IMR-90 (cell line): ENCODE measurements at regions not wholly inside any gene's neighbourhood (a gene's known extent, or its start where the extent isn't known, plus 50 kb on each side); places are given as distances from the start of the nearest gene placed in this dataset.

Experiments used
- ATAC-seq: fragments of 200-7000 bp; cut with Tn5 transposase; 2 replicates; pipeline ENCODE4 v1.9.1; 2020; ENCODE audit warnings: low read depth, mild to moderate bottlenecking, moderate library complexity
- BruUV-seq: library from RNA; stranded (reverse); fragments of 400-500 nt; replicated peaks from 2 replicates; lab custom pipeline; 2021; lab: Mats Ljungman, UMichigan
- CTCF ChIA-PET: fragments of 300-600 bp; formaldehyde crosslinking; extraction: SDS; loops from one replicate; lab custom pipeline; 2021; ENCODE audit warnings: antibody characterized with exemption; lab: Yijun Ruan, JAX
- POLR2A ChIA-PET: fragments of 300-600 bp; sonication (Branson Sonifier 250); formaldehyde crosslinking; loops from one replicate; lab custom pipeline; 2022; ENCODE audit warnings: antibody characterized with exemption; ENCODE audit not compliant: unreplicated experiment; lab: Charles Lee
- DNase-seq: peaks from one replicate; pipeline ENCODE4 v3.0.0; 2013
- H2AFZ ChIP-seq: replicated peaks from 2 replicates; pipeline ENCODE3; 2013; ENCODE audit warnings: low read length, mild to moderate bottlenecking; ENCODE audit not compliant: poor library complexity
- H2AK5ac ChIP-seq: 2 replicates; pipeline ENCODE4 v1.6.1; 2013; ENCODE audit warnings: low read depth, low read length, inconsistent platforms
- H2AK9ac ChIP-seq: replicated peaks from 2 replicates; pipeline ENCODE3; 2013; ENCODE audit warnings: mild to moderate bottlenecking, low read depth, low read length, moderate library complexity; ENCODE audit not compliant: poor library complexity
- H2BK120ac ChIP-seq: 2 replicates; pipeline ENCODE4 v1.6.1; 2013; ENCODE audit warnings: low read depth, low read length, inconsistent platforms
- H2BK15ac ChIP-seq: 3 replicates; pipeline ENCODE4 v1.6.1; 2013; ENCODE audit warnings: low read depth, low read length, inconsistent platforms
- H2BK20ac ChIP-seq: 2 replicates; pipeline ENCODE4 v1.6.1; 2013; ENCODE audit warnings: low read depth, mild to moderate bottlenecking, inconsistent platforms, low read length, moderate library complexity
- H2BK5ac ChIP-seq: 2 replicates; pipeline ENCODE4 v1.6.1; 2013; ENCODE audit warnings: mild to moderate bottlenecking, low read depth, low read length, inconsistent platforms; ENCODE audit not compliant: poor library complexity, severe bottlenecking
- H3K14ac ChIP-seq: replicated peaks from 2 replicates; pipeline ENCODE4 v1.6.1; 2013; ENCODE audit warnings: low read depth, low read length, inconsistent platforms
- H3K18ac ChIP-seq: 2 replicates; pipeline ENCODE4 v1.6.1; 2013; ENCODE audit warnings: low read depth, low read length, control low read depth
- H3K23ac ChIP-seq: 2 replicates; pipeline ENCODE4 v1.6.1; 2013; ENCODE audit warnings: low read depth, low read length, inconsistent platforms
- H3K27ac ChIP-seq: 2 replicates; pipeline ENCODE4 v1.5.1; 2013; ENCODE audit warnings: mild to moderate bottlenecking, control low read depth, low read length; ENCODE audit not compliant: insufficient read depth
- H3K27me3 ChIP-seq: 2 replicates; pipeline ENCODE4 v1.6.1; 2013; ENCODE audit warnings: low read length; ENCODE audit not compliant: control insufficient read depth, insufficient read depth
- H3K36me3 ChIP-seq: 2 replicates; pipeline ENCODE4 v1.6.1; 2013; ENCODE audit warnings: low read length, mixed read lengths; ENCODE audit not compliant: control insufficient read depth, insufficient read depth
- H3K4ac ChIP-seq: 2 replicates; pipeline ENCODE4 v1.6.1; 2013; ENCODE audit warnings: low read depth, low read length, inconsistent platforms
- H3K4me1 ChIP-seq: 2 replicates; pipeline ENCODE4 v1.6.1; 2013; ENCODE audit warnings: low read length, mixed read lengths; ENCODE audit not compliant: control insufficient read depth, insufficient read depth
- H3K4me2 ChIP-seq: 2 replicates; pipeline ENCODE4 v1.6.1; 2013; ENCODE audit warnings: low read depth, mild to moderate bottlenecking, control low read depth, low read length, moderate library complexity
- H3K4me3 ChIP-seq: 2 replicates; pipeline ENCODE4 v1.5.1; 2013; ENCODE audit warnings: low read depth, mild to moderate bottlenecking, control low read depth, low read length, moderate library complexity; ENCODE audit not compliant: insufficient read depth
- H3K56ac ChIP-seq: 2 replicates; pipeline ENCODE4 v1.6.1; 2013; ENCODE audit warnings: low read length, inconsistent platforms; ENCODE audit not compliant: insufficient read depth; ENCODE audit errors: extremely low read depth
- H3K79me1 ChIP-seq, 2 experiments: 2 replicates each; pipeline ENCODE4 v1.6.1; 2013; ENCODE audit warnings: low read length in 2 of 2, inconsistent platforms in 1 of 2, low read depth in 1 of 2
- H3K9ac ChIP-seq: 2 replicates; pipeline ENCODE4 v1.6.1; 2013; ENCODE audit warnings: low read depth, low read length, control low read depth
- H3K9me1 ChIP-seq: 2 replicates; pipeline ENCODE4 v1.6.1; 2013; ENCODE audit warnings: low read length, inconsistent platforms; ENCODE audit not compliant: insufficient read depth
- H3K9me3 ChIP-seq: 2 replicates; pipeline ENCODE4 v1.6.1; 2013; ENCODE audit warnings: low read length; ENCODE audit not compliant: control insufficient read depth, insufficient read depth
- H4K20me1 ChIP-seq: 2 replicates; pipeline ENCODE4 v1.6.1; 2013; ENCODE audit warnings: low read length, inconsistent platforms; ENCODE audit not compliant: insufficient read depth
- H4K5ac ChIP-seq: 2 replicates; pipeline ENCODE4 v1.6.1; 2013; ENCODE audit warnings: mild to moderate bottlenecking, low read depth, low read length, control low read depth
- H4K8ac ChIP-seq, 2 experiments: 2 replicates each; pipeline ENCODE4 v1.6.1; 2013; ENCODE audit warnings: low read depth in 2 of 2, low read length in 2 of 2, control low read depth in 1 of 2, inconsistent platforms in 1 of 2
- H4K91ac ChIP-seq: 2 replicates; pipeline ENCODE4 v1.6.1; 2013; ENCODE audit warnings: low read depth, low read length, inconsistent platforms; ENCODE audit not compliant: insufficient read depth
- CHD1 ChIP-seq: IDR thresholded peaks from 2 replicates; pipeline ENCODE4 v1.6.1; 2012; ENCODE audit warnings: low read depth, low read length, improper control_type of control experiment
- MAFK ChIP-seq: IDR thresholded peaks from 2 replicates; pipeline ENCODE4 v1.6.1; 2012; ENCODE audit warnings: low read depth, low read length, improper control_type of control experiment
- MXI1 ChIP-seq: IDR thresholded peaks from 2 replicates; pipeline ENCODE4 v1.6.1; 2012; ENCODE audit warnings: low read depth, mild to moderate bottlenecking, low read length, moderate library complexity, borderline replicate concordance
- NFE2L2 ChIP-seq: fragments of 150-350 bp; IDR thresholded peaks from 2 replicates; pipeline ENCODE4 v1.6.1; 2016; ENCODE audit warnings: low read depth, mild to moderate bottlenecking, low read length
- POLR2A ChIP-seq: IDR thresholded peaks from 2 replicates; pipeline ENCODE4 v1.6.1; 2012; ENCODE audit warnings: mild to moderate bottlenecking, low read depth, low read length
- RAD21 ChIP-seq: IDR thresholded peaks from 2 replicates; pipeline ENCODE4 v1.6.1; 2012; ENCODE audit warnings: low read length, improper control_type of control experiment
- RCOR1 ChIP-seq: IDR thresholded peaks from 2 replicates; pipeline ENCODE4 v1.6.1; 2012; ENCODE audit warnings: mild to moderate bottlenecking, low read length, improper control_type of control experiment; ENCODE audit not compliant: insufficient replicate concordance
- SMC3 ChIP-seq: fragments of 150-350 bp; IDR thresholded peaks from 2 replicates; pipeline ENCODE4 v1.6.1; 2016; ENCODE audit warnings: low read depth, mild to moderate bottlenecking, antibody characterized with exemption, low read length, moderate library complexity
- WGBS, 2 experiments: methylation state at CpG; one replicate each; pipeline versions ENCODE4 v1.1.5 to v1.1.7; 2013; ENCODE audit warnings: missing lambda C conversion rate in 2 of 2; ENCODE audit not compliant: insufficient read length in 1 of 2; ENCODE audit errors: extremely low coverage in 2 of 2; 5-methylcytosine and 5-hydroxymethylcytosine counted together
- dilution Hi-C: fragments of 300-500 bp; cut with HindIII; formaldehyde crosslinking; loops from one replicate; pipeline ENCODE4 v1.14.3; 2018; ENCODE audit warnings: low sequenced_read_pairs; ENCODE audit not compliant: unreplicated experiment
- in situ Hi-C: fragments of 300-500 bp; cut with MboI; formaldehyde crosslinking; loops from 3 replicates; pipeline ENCODE4 v1.14.3; 2019; ENCODE audit warnings: low sequenced_read_pairs, inconsistent platforms, mixed read lengths
- intact Hi-C: fragments of 100-400 bp; cut with micrococcal nuclease; formaldehyde crosslinking; loops from 2 replicates; pipeline ENCODE4 v1.10.0; 2022
- TF ChIP-seq, protein P1 (sequence below): conservative IDR thresholded peaks from 2 replicates; pipeline ENCODE4 v1.5.1; 2012; ENCODE audit warnings: mild to moderate bottlenecking, low read depth, low read length, improper control_type of control experiment
- TF ChIP-seq, protein P2 (sequence below): fragments of 150-350 bp; IDR thresholded peaks from 2 replicates; pipeline ENCODE4 v1.6.1; 2016; ENCODE audit warnings: low read depth, mild to moderate bottlenecking, low read length, moderate library complexity, borderline replicate concordance

DNA sequence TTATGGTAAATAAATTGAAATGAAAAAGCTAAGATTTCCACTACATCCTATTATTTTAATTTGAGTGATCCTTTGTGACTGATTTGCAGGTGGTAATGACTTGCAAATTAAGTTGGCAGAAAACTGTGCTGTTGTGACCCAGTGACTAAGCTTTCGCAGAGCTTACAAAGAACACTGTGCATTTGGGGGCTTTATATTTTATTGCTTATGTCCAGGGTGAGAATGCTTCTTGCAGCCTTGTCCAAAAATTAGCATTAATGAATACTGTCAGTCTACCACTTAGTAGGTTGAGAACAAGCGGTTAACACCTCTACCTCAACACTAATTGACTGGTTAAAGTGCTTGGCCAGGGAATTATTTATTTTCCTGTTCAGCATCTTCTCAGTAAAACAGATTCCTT lies 991.3 kb upstream of the DIAPH2 start:
- in situ Hi-C loops (no loop called here), dilution Hi-C loops (no loop called here), intact Hi-C loops (no loop called here)
- no TSS peak for BruUV-seq
- no peak overlapping the region for H3K9ac ChIP-seq
- no peak overlapping the region for H3K56ac ChIP-seq
- H4K20me1 ChIP-seq: no peaks in the 10 kb centered on the region
- ATAC-seq (no peak), DNase-seq (no peak)
- H4K8ac ChIP-seq: no peak overlapping the region
- H2BK120ac ChIP-seq: no peak overlapping the region
- no peak overlapping the region for H3K4me2 ChIP-seq
- H3K79me1 ChIP-seq: no peaks in the 10 kb centered on the region
- H2AK5ac ChIP-seq: no peak overlapping the region
- no peak overlapping the region for H4K91ac ChIP-seq
- ChIA-PET CTCF (no interaction called here), POLR2A (no interaction called here)
- H3K14ac ChIP-seq: no peak overlapping the region
- no peak overlapping the region for H2AK9ac ChIP-seq
- H3K9me1 ChIP-seq: no peaks in the 10 kb centered on the region
- no peak overlapping the region for H2AFZ ChIP-seq
- no peaks in the 10 kb centered on the region for H3K27me3 ChIP-seq
- no peak overlapping the region for H3K4me3 ChIP-seq
- H3K23ac ChIP-seq: no peak overlapping the region
- no CpG with 5 or more reads among the region's 2 CpGs for WGBS, 2 experiments
- no peak overlapping the region for H2BK15ac ChIP-seq
- H3K4me1 ChIP-seq: no peaks in the 10 kb centered on the region
- H2BK20ac ChIP-seq: no peak overlapping the region
- no peak overlapping the region for H3K18ac ChIP-seq
- H3K9me3 ChIP-seq: no peaks in the 10 kb centered on the region
- no peak overlapping the region for H4K5ac ChIP-seq
- no peak overlapping the region for H3K4ac ChIP-seq
- H3K27ac ChIP-seq: no peak overlapping the region
- TF ChIP-seq RCOR1 (no peak), POLR2A (no peak), SMC3 (no peak), RAD21 (no peak), CHD1 (no peak), MAFK (no peak), NFE2L2 (no peak), MXI1 (no peak)
- TF ChIP-seq, protein P1, sequence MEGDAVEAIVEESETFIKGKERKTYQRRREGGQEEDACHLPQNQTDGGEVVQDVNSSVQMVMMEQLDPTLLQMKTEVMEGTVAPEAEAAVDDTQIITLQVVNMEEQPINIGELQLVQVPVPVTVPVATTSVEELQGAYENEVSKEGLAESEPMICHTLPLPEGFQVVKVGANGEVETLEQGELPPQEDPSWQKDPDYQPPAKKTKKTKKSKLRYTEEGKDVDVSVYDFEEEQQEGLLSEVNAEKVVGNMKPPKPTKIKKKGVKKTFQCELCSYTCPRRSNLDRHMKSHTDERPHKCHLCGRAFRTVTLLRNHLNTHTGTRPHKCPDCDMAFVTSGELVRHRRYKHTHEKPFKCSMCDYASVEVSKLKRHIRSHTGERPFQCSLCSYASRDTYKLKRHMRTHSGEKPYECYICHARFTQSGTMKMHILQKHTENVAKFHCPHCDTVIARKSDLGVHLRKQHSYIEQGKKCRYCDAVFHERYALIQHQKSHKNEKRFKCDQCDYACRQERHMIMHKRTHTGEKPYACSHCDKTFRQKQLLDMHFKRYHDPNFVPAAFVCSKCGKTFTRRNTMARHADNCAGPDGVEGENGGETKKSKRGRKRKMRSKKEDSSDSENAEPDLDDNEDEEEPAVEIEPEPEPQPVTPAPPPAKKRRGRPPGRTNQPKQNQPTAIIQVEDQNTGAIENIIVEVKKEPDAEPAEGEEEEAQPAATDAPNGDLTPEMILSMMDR: no peak
- TF ChIP-seq, protein P2, sequence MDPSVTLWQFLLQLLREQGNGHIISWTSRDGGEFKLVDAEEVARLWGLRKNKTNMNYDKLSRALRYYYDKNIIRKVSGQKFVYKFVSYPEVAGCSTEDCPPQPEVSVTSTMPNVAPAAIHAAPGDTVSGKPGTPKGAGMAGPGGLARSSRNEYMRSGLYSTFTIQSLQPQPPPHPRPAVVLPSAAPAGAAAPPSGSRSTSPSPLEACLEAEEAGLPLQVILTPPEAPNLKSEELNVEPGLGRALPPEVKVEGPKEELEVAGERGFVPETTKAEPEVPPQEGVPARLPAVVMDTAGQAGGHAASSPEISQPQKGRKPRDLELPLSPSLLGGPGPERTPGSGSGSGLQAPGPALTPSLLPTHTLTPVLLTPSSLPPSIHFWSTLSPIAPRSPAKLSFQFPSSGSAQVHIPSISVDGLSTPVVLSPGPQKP: no peak
- H3K36me3 ChIP-seq: no peaks in the 10 kb centered on the region
- no peak overlapping the region for H2BK5ac ChIP-seq
